ENCODE measurements at regions not wholly inside any gene's neighbourhood (a gene's known extent, or its start where the extent isn't known, plus 50 kb on each side); places are given as distances from the start of the nearest gene placed in this dataset.

DNA sequence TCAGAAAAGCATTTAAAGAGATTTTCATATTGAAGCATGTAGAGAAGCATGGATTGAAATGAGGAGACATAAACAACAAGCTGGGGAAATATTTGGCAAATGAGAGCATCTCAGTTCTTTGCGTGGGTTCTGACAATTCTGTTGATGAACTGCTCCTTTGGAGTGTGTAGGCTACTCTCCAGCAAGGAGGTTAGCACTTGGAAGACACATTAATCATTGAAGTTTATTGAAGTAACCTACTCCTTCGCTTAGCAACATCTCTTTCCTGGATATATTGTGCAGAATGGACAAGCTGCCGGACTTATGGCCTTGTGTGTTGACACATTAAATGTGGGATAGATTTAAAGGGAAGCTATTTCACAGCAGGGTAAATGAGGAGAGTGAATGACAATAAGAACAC, 354.5 kb upstream of the VWC2 start:
- Mint-ChIP-seq H3K9me3 (peaks cover 6% of the 10 kb centered on the region), H3K4me1 (ENCODE audit: low read depth) (no peaks in the 10 kb centered on the region), H3K27ac (no peak overlapping the region), H3K27me3 (ENCODE audit: low read depth) (no peaks in the 10 kb centered on the region), H3K36me3 (ENCODE audit: low read depth) (no peaks in the 10 kb centered on the region), H3K4me3 (ENCODE audit: low read depth) (no peak overlapping the region)
- no peak for DNase-seq (ENCODE audit: low spot score)
- intact Hi-C loops (cut with micrococcal nuclease), result no loop called here

DNA sequence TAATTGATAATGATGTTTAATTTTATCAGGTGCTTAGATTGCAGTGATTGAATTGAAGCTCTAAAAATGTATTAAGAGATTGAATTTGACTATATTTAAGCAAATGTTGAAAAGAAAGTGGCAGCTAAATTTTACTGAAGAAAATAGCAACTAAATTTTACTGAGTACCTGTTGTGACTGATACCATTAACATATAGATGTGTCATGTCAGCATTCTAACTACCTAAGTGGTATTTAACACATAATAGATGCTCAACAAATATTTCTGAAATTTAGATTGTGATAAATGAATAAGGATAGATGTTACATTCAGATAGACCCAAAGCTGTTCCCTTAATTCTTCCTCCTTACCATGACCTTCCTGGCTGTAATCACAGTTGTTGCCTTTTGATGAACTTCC, 350.9 kb upstream of the VWC2 start:
- H3K4me3 Mint-ChIP-seq (ENCODE audit: low read depth), result no peak overlapping the region
- no peak overlapping the region for H3K27ac Mint-ChIP-seq
- H3K9me3 Mint-ChIP-seq, result no peaks in the 10 kb centered on the region
- no peaks in the 10 kb centered on the region for H3K36me3 Mint-ChIP-seq (ENCODE audit: low read depth)
- no peaks in the 10 kb centered on the region for H3K4me1 Mint-ChIP-seq (ENCODE audit: low read depth)
- no peaks in the 10 kb centered on the region for H3K27me3 Mint-ChIP-seq (ENCODE audit: low read depth)
- intact Hi-C loops (cut with micrococcal nuclease), result no loop called here
- no peak for DNase-seq (ENCODE audit: low spot score)

GRCh38 chr7:49424109-49424508, 349.3 kb upstream of the VWC2 start:
- intact Hi-C loops (cut with micrococcal nuclease), result no loop called here
- DNase-seq (ENCODE audit: low spot score), result no peak
- H3K9me3 Mint-ChIP-seq, result no peaks in the 10 kb centered on the region
- H3K36me3 Mint-ChIP-seq (ENCODE audit: low read depth), result no peaks in the 10 kb centered on the region
- no peaks in the 10 kb centered on the region for H3K4me1 Mint-ChIP-seq (ENCODE audit: low read depth)
- no peaks in the 10 kb centered on the region for H3K27me3 Mint-ChIP-seq (ENCODE audit: low read depth)
- H3K27ac Mint-ChIP-seq, result no peak overlapping the region
- H3K4me3 Mint-ChIP-seq (ENCODE audit: low read depth), result no peak overlapping the region

GRCh38 chr7:49425277-49425818, 348.1 kb upstream of the VWC2 start:
- no peaks in the 10 kb centered on the region for H3K27me3 Mint-ChIP-seq (ENCODE audit: low read depth)
- H3K27ac Mint-ChIP-seq, result no peak overlapping the region
- H3K4me3 Mint-ChIP-seq (ENCODE audit: low read depth), result no peak overlapping the region
- H3K4me1 Mint-ChIP-seq (ENCODE audit: low read depth), result no peaks in the 10 kb centered on the region
- no peak for DNase-seq (ENCODE audit: low spot score)
- no peaks in the 10 kb centered on the region for H3K9me3 Mint-ChIP-seq
- intact Hi-C loops (cut with micrococcal nuclease), result no loop called here
- H3K36me3 Mint-ChIP-seq (ENCODE audit: low read depth), result no peaks in the 10 kb centered on the region

- Mint-ChIP-seq H3K27ac (no peak overlapping the region), H3K27me3 (ENCODE audit: low read depth) (no peaks in the 10 kb centered on the region), H3K4me1 (ENCODE audit: low read depth) (no peaks in the 10 kb centered on the region), H3K9me3 (peaks cover 6% of the 10 kb centered on the region), H3K4me3 (ENCODE audit: low read depth) (no peak overlapping the region), H3K36me3 (ENCODE audit: low read depth) (no peaks in the 10 kb centered on the region)
- intact Hi-C loops (cut with micrococcal nuclease), result no loop called here
- no peak for DNase-seq (ENCODE audit: low spot score)
These were observed 341.2 kb upstream of the VWC2 start for GRCh38 chr7:49432254-49432653.

DNA sequence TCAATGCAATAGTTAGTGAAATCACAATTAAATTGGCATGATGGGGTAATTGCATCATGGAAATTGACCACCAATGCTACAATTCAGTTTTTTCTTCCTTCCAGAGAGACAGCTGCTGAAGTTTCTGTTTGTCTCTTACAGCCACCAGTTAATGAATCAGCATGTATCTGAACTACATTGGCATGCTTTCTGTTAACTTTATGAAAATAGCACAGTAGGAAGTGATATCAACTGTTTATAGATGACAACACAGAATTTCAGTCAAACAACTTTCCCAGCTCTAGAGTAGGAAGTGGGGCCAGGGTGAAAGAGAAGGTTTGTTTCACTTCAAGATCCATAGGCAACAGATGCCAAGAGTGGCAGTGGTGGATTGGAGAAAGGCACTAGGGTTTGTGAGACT, 339.6 kb upstream of the VWC2 start:
- Mint-ChIP-seq H3K27me3 (ENCODE audit: low read depth) (no peaks in the 10 kb centered on the region), H3K4me1 (ENCODE audit: low read depth) (no peaks in the 10 kb centered on the region), H3K27ac (no peak overlapping the region), H3K9me3 (peaks cover 6% of the 10 kb centered on the region), H3K4me3 (ENCODE audit: low read depth) (no peak overlapping the region), H3K36me3 (ENCODE audit: low read depth) (no peaks in the 10 kb centered on the region)
- intact Hi-C loops (cut with micrococcal nuclease), result no loop called here
- no peak for DNase-seq (ENCODE audit: low spot score)

DNA sequence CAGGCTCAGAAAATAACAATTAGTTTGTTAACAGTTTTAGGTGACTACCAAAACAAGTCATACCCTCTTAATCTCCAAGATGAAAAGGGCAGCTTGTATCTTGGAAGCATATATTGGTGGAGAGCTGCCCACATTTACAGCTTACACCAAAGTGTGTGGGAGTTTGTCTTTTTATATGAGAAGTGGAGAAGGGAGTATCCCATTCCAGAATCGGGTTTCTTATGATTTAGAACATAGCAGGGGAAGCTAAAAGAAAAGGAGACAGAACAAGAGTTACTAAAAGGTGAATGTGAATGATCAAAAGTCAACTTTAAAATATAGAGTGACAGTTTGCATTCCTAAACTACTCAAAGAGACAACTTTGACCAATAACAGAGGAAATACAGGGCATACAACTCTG, 338.6 kb upstream of the VWC2 start:
- Mint-ChIP-seq H3K4me1 (ENCODE audit: low read depth) (no peaks in the 10 kb centered on the region), H3K27ac (no peak overlapping the region), H3K9me3 (peaks cover 6% of the 10 kb centered on the region), H3K27me3 (ENCODE audit: low read depth) (no peaks in the 10 kb centered on the region), H3K36me3 (ENCODE audit: low read depth) (no peaks in the 10 kb centered on the region), H3K4me3 (ENCODE audit: low read depth) (no peak overlapping the region)
- no peak for DNase-seq (ENCODE audit: low spot score)
- intact Hi-C loops (cut with micrococcal nuclease), result no loop called here

DNA sequence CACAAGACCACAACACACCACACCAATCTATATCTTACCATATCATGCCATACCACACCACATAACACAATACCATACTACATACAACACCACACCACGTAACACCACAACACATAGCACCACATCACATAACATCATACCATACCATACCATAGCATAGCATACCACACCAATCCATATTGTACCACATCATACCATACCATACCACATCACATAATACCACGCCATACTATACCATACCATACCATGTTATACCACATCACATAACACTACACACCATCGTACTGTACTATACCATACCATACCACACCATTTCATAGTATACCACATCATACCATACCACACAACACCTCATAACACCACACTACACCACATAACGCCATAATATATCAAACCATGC, 335.2 kb upstream of the VWC2 start:
- no peak for DNase-seq (ENCODE audit: low spot score)
- intact Hi-C loops (cut with micrococcal nuclease), result no loop called here
- no peaks in the 10 kb centered on the region for H3K36me3 Mint-ChIP-seq (ENCODE audit: low read depth)
- no peak overlapping the region for H3K27ac Mint-ChIP-seq
- H3K4me3 Mint-ChIP-seq (ENCODE audit: low read depth), result no peak overlapping the region
- H3K27me3 Mint-ChIP-seq (ENCODE audit: low read depth), result no peaks in the 10 kb centered on the region
- H3K9me3 Mint-ChIP-seq, result no peaks in the 10 kb centered on the region
- H3K4me1 Mint-ChIP-seq (ENCODE audit: low read depth), result no peaks in the 10 kb centered on the region

DNA sequence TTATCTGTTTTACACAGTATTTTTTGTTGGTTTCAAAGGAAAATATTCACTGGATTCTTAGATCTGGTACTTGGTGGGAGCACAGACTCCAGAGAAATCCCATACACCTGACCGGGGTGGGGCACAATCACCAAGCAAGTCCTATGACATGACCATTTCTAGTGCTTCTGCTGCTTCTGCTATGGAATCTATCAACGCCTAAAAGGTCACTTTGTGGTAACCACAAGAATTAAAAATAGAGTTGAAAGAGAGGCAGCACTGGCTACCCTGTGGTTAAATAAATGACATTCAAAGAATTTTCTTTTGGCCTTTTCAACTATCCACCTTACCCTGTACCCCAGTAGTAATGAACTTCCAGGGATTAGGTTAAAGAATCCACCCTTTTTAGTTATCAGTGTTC, 329.9 kb upstream of the VWC2 start:
- H3K27me3 Mint-ChIP-seq (ENCODE audit: low read depth), result no peaks in the 10 kb centered on the region
- H3K4me3 Mint-ChIP-seq (ENCODE audit: low read depth), result no peak overlapping the region
- no peaks in the 10 kb centered on the region for H3K9me3 Mint-ChIP-seq
- no peak overlapping the region for H3K27ac Mint-ChIP-seq
- intact Hi-C loops (cut with micrococcal nuclease), result no loop called here
- no peak for DNase-seq (ENCODE audit: low spot score)
- H3K4me1 Mint-ChIP-seq (ENCODE audit: low read depth), result no peaks in the 10 kb centered on the region
- no peaks in the 10 kb centered on the region for H3K36me3 Mint-ChIP-seq (ENCODE audit: low read depth)

- H3K9me3 Mint-ChIP-seq, result peaks cover 3% of the 10 kb centered on the region
- H3K27me3 Mint-ChIP-seq (ENCODE audit: low read depth), result no peaks in the 10 kb centered on the region
- no peaks in the 10 kb centered on the region for H3K4me1 Mint-ChIP-seq (ENCODE audit: low read depth)
- no peak overlapping the region for H3K27ac Mint-ChIP-seq
- no peak for DNase-seq (ENCODE audit: low spot score)
- intact Hi-C loops (cut with micrococcal nuclease), result no loop called here
- H3K4me3 Mint-ChIP-seq (ENCODE audit: low read depth), result no peak overlapping the region
- no peaks in the 10 kb centered on the region for H3K36me3 Mint-ChIP-seq (ENCODE audit: low read depth)
These were observed 320.0 kb upstream of the VWC2 start for GRCh38 chr7:49453486-49453885.

DNA sequence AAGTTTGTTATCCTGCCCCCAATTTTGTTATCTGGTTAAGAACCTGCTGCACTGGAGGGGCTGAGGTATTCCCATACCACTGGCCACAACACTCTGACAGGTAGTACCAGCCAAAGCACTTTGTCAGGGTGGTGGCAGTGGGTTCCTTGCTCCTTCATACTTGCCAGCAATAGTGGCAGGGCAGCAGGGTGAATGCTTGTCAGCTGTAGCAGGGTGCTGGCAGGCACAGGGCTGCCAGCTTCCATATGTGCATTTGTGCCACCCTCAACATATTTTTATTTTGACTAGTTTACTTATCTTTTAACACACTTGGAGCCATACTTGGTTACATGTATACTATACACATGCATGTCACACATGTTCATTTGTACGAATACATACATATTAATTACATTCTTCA, 294.0 kb upstream of the VWC2 start:
- Mint-ChIP-seq H3K4me1 (ENCODE audit: low read depth) (no peaks in the 10 kb centered on the region), H3K36me3 (ENCODE audit: low read depth) (no peaks in the 10 kb centered on the region), H3K27ac (no peak overlapping the region), H3K27me3 (ENCODE audit: low read depth) (no peaks in the 10 kb centered on the region), H3K9me3 (no peaks in the 10 kb centered on the region), H3K4me3 (ENCODE audit: low read depth) (no peak overlapping the region)
- DNase-seq (ENCODE audit: low spot score), result no peak
- intact Hi-C loops (cut with micrococcal nuclease), result no loop called here

DNA sequence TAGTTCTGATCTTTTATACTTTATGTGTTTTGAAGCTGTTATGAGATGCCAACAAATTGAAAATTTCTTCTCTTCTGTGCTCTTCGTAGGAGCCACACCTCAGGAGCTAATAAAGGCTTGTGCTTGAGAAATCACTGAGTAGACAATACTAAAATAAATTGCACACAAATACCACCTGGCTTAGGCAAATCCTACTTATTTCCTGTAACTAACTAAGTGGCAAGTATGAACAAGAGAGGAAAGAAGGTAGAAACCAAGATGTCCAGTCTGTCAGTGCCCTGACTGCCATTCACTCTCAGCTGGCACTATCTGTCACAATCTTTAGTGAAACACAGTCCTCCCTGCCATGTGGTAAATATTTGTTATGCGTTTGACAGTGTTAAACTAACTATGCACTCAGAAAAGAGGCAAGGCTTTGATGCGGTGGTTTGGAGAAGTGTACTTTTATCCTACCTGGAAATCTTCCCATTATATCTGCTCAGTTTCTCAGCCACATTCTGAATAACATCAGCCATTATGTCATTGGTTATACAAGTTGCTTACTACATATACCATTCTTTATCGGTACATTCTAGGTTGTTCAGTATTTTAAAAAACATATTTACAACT, 293.4 kb upstream of the VWC2 start:
- no peak for DNase-seq (ENCODE audit: low spot score)
- Mint-ChIP-seq H3K36me3 (ENCODE audit: low read depth) (no peaks in the 10 kb centered on the region), H3K27me3 (ENCODE audit: low read depth) (no peaks in the 10 kb centered on the region), H3K4me3 (ENCODE audit: low read depth) (no peak overlapping the region), H3K9me3 (no peaks in the 10 kb centered on the region), H3K27ac (no peak overlapping the region), H3K4me1 (ENCODE audit: low read depth) (no peaks in the 10 kb centered on the region)
- intact Hi-C loops (cut with micrococcal nuclease), result no loop called here

GRCh38 chr7:49481075-49481474, 292.4 kb upstream of the VWC2 start:
- intact Hi-C loops (cut with micrococcal nuclease), result no loop called here
- no peak overlapping the region for H3K4me3 Mint-ChIP-seq (ENCODE audit: low read depth)

DNA sequence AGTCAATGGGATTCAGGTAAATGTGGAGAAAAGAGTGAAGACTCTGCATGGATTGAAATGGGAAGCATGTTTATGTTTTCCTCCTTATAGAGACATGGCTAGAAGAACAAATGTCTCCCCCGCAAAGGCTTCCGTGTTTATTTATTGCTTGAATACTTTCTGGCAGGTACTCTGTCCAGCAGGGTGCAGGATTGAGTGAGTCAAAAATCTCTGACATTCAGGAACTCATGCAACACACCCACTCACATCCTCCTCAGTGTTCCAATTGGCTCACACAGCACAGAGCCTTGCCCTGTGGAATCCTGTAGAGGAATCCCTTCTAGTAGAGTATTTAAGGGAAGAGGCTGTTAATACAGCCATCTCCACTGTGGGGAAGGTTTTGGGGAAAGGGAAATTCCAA, 290.3 kb upstream of the VWC2 start:
- intact Hi-C loops (cut with micrococcal nuclease), result no loop called here
- no peaks in the 10 kb centered on the region for H3K9me3 Mint-ChIP-seq
- H3K36me3 Mint-ChIP-seq (ENCODE audit: low read depth), result no peaks in the 10 kb centered on the region
- H3K4me1 Mint-ChIP-seq (ENCODE audit: low read depth), result no peaks in the 10 kb centered on the region
- no peak overlapping the region for H3K4me3 Mint-ChIP-seq (ENCODE audit: low read depth)
- H3K27me3 Mint-ChIP-seq (ENCODE audit: low read depth), result no peaks in the 10 kb centered on the region
- DNase-seq (ENCODE audit: low spot score), result no peak
- H3K27ac Mint-ChIP-seq, result no peak overlapping the region

More at GRCh38 chr7:49481075-49481474, 292.4 kb upstream of the VWC2 start:
- H3K36me3 Mint-ChIP-seq (ENCODE audit: low read depth), result no peaks in the 10 kb centered on the region
- H3K27me3 Mint-ChIP-seq (ENCODE audit: low read depth), result no peaks in the 10 kb centered on the region
- no peak for DNase-seq (ENCODE audit: low spot score)
- H3K9me3 Mint-ChIP-seq, result no peaks in the 10 kb centered on the region
- no peaks in the 10 kb centered on the region for H3K4me1 Mint-ChIP-seq (ENCODE audit: low read depth)
- H3K27ac Mint-ChIP-seq, result no peak overlapping the region
